Caki2 (cell line): ENCODE measurements at regions not wholly inside any gene's neighbourhood (a gene's known extent, or its start where the extent isn't known, plus 50 kb on each side); places are given as distances from the start of the nearest gene placed in this dataset.

ENCODE experiments used
- DNase-seq: peaks from one replicate; pipeline ENCODE4 v3.0.0-alpha.2; 2015; ENCODE audit warnings: low read depth
- in situ Hi-C: cut with HindIII; loops from 2 replicates; pipeline ENCODE4 v1.10.0; 2016; ENCODE audit warnings: low sequenced_read_pairs, low pct_unique_long_range_greater_than_20kb, mixed read lengths

DNA sequence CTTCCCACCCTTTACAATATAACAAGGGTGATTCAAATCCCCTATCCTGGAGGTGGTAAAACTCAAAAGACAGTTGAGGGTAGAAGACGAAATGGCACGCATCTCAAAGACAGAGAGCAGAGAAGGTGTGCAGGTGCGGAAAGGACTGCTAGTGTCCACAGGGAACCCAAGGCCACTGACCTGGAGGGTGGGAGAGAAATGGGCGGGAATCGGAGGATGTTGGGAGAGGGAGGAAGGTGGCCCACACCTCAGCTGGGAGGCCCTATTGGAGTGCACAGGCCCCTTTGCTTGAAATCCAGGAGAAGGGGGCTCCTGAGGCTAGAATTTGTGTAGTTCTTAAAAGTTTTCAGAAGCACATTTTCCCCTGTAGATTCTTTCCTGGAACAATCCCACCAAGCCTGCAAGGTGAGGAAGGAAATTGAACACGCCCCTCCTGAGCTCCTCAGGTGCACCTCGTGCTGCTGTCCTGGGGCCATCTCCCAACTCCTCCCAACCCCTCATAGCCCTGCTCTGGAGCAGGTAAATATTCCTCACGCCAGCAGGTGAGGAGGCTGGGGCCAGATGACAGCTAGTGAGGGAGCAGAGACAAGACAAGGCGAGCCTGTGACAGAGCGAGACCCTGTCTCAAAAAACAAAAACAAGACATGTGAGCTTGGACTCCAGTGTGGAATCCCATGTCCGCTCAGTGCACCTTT, 99.3 kb downstream of the MCFD2 start:
- in situ Hi-C loops, result no loop called here
- no peak for DNase-seq

DNA sequence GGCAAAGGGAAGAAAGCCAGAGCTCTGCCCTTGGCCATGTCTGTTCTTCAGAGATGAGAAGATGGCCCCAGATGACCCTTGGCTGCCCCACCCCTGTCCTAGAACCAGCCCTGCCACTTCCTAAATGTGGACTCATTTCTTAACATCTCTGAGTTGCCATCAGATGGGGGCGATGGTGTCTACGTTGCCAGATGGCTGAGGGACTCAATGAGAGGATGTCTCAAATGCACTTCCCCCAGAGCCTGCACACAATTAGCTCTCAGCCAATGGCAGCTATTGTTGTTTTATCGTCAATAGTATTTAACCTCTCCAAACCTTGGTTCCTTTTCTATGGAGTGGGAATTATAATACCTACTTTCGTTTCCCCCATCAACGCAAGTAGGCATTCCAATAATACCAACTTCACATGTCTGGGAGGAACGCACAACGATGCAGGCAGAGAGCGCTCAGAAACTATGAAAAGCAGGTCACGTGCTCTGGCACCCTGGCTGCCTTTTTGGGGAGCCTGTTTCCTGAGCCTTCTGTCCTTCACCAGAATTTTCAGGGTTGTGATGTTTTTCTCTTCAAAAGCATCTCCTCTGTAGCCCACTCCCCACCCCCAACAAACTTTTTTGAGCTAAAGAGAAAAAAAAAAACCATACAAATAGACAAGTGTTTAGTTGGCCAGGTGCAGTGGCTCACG, 100.3 kb downstream of the MCFD2 start:
- no peak for DNase-seq
- in situ Hi-C loops, result no loop called here

DNA sequence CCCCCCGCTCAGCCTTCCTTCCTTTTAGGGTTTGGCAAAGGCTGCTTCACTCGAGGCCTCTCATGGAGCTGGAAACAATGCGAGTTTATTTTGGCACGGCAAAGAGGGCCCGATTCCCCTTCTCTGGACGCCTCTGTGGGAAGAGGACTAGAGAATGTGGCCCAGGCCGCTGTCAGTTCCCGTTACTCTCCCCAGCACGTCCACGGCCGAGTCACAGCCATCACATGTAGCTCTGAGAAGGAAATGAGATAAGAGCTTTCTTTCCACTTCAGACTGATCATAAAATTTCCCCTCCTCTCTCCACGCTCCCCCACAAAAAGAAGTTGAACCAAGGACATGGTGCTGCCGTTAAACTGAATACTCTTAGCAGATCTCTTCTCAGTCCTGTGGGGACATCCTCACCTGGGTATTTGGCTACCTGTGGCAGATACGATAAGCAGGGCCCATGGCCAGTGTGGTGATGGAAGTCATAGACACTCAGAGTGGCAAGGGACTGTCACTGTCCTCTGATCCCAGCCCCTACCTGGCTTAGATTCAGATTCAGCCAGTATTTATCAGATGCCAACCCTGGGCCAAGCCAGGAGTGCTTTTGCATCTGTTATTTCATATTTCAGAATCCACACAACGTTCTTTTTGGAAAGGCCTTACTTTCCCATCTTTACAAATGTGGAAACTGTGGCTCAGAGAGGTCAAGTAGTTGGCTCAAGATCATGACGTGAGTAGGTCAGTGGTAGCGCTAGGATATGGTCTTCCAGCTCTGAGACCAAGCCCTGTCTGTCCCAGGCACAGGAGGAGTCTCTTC, 101.2 kb downstream of the MCFD2 start:
- in situ Hi-C loops, result no loop called here
- no peak for DNase-seq

DNA sequence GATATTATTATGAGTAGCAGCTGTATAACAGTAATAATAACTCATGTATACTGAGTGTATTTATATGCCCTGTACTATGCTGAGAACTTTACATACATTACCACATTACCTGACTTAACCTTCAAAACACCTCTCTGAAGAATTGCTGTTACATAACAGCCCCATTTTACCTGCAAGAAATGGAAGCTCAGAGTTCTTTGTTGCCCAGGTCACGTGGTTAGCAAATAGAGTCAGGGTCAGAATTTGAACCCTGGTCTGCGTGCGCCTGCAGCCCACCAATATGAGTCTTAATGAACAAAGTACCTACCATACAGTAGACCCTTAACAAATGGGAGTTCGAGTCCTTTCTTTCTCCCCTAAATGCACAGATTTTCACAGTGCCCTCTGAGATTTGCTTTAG, 101.9 kb downstream of the MCFD2 start:
- in situ Hi-C loops, result no loop called here
- no peak for DNase-seq

DNA sequence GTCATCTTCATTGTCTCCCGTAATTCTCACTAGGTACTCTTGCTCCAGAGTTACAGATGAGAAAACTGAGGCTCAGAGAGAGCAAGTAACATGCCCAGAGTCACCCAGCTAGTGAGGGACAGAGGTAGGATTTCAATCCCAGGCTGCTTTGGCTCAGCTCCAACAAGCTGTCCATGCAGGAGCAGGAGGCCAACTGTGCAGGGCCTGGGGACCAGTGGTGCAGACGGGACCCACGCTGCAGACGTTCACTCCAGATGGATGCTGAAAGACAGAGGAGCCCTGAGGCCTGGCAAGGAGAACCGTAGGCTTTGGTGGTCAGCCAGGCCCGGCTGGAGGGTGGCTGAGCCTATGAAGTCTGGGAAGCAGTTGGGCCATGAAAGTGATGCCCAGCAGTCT, 102.6 kb downstream of the MCFD2 start:
- no peak for DNase-seq

More for the DNA sequence above, 102.6 kb downstream of the MCFD2 start:
- in situ Hi-C loops, result no loop called here
